Keratinocyte (primary cell): ENCODE measurements at regions not wholly inside any gene's neighbourhood (a gene's known extent, or its start where the extent isn't known, plus 50 kb on each side); places are given as distances from the start of the nearest gene placed in this dataset.

Experiments used
- DNase-seq: peaks from one replicate; pipeline ENCODE4 v3.0.0-alpha.2; 2011; ENCODE audit warnings: low read depth, missing footprints, low spot score
- FAIRE-seq: peaks from 2 replicates; lab custom pipeline; 2011; peaks lifted over from hg19 to GRCh38; lab: Jason Lieb, UNC
- H2AFZ ChIP-seq: 2 replicates; pipeline ENCODE4 v1.6.0; 2012; ENCODE audit warnings: low read length, control low read depth, inconsistent platforms; ENCODE audit not compliant: control insufficient read depth
- H3K27ac ChIP-seq: 2 replicates; pipeline ENCODE4 v1.5.1; 2011; ENCODE audit warnings: low read length; ENCODE audit not compliant: control insufficient read depth, insufficient read depth
- H3K27me3 ChIP-seq: 3 replicates; pipeline ENCODE4 v1.6.0; 2011; ENCODE audit warnings: low read length; ENCODE audit not compliant: control insufficient read depth, insufficient read depth; ENCODE audit errors: extremely low read depth
- H3K36me3 ChIP-seq, 2 experiments: 2 replicates in 1 of 2; 3 replicates in 1 of 2; pipeline ENCODE4 v1.5.1; 2011; ENCODE audit warnings: low read length in 2 of 2, mild to moderate bottlenecking in 1 of 2; ENCODE audit not compliant: control insufficient read depth in 2 of 2, insufficient read depth in 2 of 2; ENCODE audit errors: extremely low read depth in 1 of 2
- H3K4me1 ChIP-seq: 3 replicates; pipeline ENCODE4 v1.5.1; 2011; ENCODE audit warnings: low read length; ENCODE audit not compliant: control insufficient read depth, insufficient read depth; ENCODE audit errors: extremely low read depth
- H3K4me2 ChIP-seq: 3 replicates; pipeline ENCODE4 v1.6.0; 2011; ENCODE audit warnings: low read depth, low read length; ENCODE audit not compliant: control insufficient read depth, insufficient read depth; ENCODE audit errors: extremely low read depth
- H3K4me3 ChIP-seq, 3 experiments: fragments of 200-600 bp in 1 of 3; sonication (generic) in 1 of 3; 2 replicates in 2 of 3; 3 replicates in 1 of 3; pipeline ENCODE4 v1.5.1; 2011 to 2016; ENCODE audit warnings: low read length in 3 of 3, mild to moderate bottlenecking in 3 of 3, control low read depth in 2 of 3, inconsistent platforms in 1 of 3, low read depth in 1 of 3, mixed read lengths in 1 of 3, mixed run types in 1 of 3, moderate library complexity in 1 of 3; ENCODE audit not compliant: control insufficient read depth in 2 of 3, insufficient read depth in 2 of 3; ENCODE audit errors: extremely low read depth in 1 of 3
- H3K79me2 ChIP-seq: 2 replicates; pipeline ENCODE4 v1.6.0; 2012; ENCODE audit warnings: low read length; ENCODE audit not compliant: control insufficient read depth, insufficient read depth
- H3K9ac ChIP-seq: 3 replicates; pipeline ENCODE4 v1.6.0; 2011; ENCODE audit warnings: low read length; ENCODE audit not compliant: control insufficient read depth, insufficient read depth; ENCODE audit errors: extremely low read depth
- H3K9me1 ChIP-seq: 3 replicates; pipeline ENCODE4 v1.6.0; 2011; ENCODE audit warnings: low read length; ENCODE audit not compliant: control insufficient read depth, insufficient read depth; ENCODE audit errors: extremely low read depth
- H3K9me3 ChIP-seq: 2 replicates; pipeline ENCODE4 v1.5.1; 2012; ENCODE audit warnings: low read depth, low read length; ENCODE audit not compliant: control insufficient read depth
- H4K20me1 ChIP-seq: 3 replicates; pipeline ENCODE4 v1.6.0; 2011; ENCODE audit warnings: low read length; ENCODE audit not compliant: control insufficient read depth, insufficient read depth; ENCODE audit errors: extremely low read depth
- EZH2 ChIP-seq: IDR thresholded peaks from one replicate; pipeline ENCODE4 v1.6.1; 2012; ENCODE audit warnings: inconsistent platforms, mild to moderate bottlenecking, low read length, moderate library complexity
- dilution Hi-C: fragments of 300-500 bp; cut with MboI; formaldehyde crosslinking; loops from one replicate; pipeline ENCODE4 v1.7.0; 2020; ENCODE audit warnings: low sequenced_read_pairs; ENCODE audit not compliant: extremely low pct_ligation_motif_present
- TF ChIP-seq, protein P1 (sequence below), 3 experiments: IDR thresholded peaks in 1 of 3; conservative IDR thresholded peaks in 1 of 3; optimal IDR thresholded peaks in 1 of 3; 2 replicates in 2 of 3; 3 replicates in 1 of 3; pipeline versions ENCODE3 to v1.5.1; 2011; ENCODE audit warnings: low read length in 3 of 3, mild to moderate bottlenecking in 3 of 3, moderate library complexity in 2 of 3, control low read depth in 1 of 3, inconsistent platforms in 1 of 3; ENCODE audit not compliant: insufficient read depth in 2 of 3; ENCODE audit errors: extremely low read depth in 1 of 3

DNA sequence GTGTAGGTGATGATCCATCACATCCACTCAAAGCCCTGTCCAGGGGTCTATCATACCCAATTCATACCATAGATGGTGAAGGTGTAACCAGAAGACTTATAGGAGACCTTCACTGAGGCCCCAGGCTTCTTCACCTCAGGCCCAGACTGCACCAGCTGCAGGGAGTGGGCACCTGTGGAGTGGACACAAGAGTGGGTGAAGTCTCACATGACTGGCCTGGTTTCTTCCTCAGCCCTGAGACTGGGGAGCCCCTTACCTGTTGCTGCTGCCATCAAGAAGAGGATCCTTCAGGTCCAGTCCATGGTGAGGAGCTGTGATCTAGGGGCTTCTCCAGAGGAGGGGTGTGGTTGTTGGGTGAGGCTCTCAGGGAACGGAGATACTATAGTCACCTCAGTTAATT lies 851.0 kb downstream of the TMEM121 start:
- Histone ChIP-seq H3K9me1 (no peaks in the 10 kb centered on the region), H3K4me1 (no peaks in the 10 kb centered on the region), H3K9ac (no peak overlapping the region), H3K79me2 (no peaks in the 10 kb centered on the region), H3K9me3 (no peaks in the 10 kb centered on the region), H4K20me1 (no peaks in the 10 kb centered on the region), H3K4me3 (no peak overlapping the region), H3K4me2 (no peak overlapping the region), H2AFZ (no peak overlapping the region), H3K27ac (no peak overlapping the region), H3K27me3 (no peaks in the 10 kb centered on the region), H3K36me3 (no peaks in the 10 kb centered on the region)
- TF ChIP-seq, protein P1, sequence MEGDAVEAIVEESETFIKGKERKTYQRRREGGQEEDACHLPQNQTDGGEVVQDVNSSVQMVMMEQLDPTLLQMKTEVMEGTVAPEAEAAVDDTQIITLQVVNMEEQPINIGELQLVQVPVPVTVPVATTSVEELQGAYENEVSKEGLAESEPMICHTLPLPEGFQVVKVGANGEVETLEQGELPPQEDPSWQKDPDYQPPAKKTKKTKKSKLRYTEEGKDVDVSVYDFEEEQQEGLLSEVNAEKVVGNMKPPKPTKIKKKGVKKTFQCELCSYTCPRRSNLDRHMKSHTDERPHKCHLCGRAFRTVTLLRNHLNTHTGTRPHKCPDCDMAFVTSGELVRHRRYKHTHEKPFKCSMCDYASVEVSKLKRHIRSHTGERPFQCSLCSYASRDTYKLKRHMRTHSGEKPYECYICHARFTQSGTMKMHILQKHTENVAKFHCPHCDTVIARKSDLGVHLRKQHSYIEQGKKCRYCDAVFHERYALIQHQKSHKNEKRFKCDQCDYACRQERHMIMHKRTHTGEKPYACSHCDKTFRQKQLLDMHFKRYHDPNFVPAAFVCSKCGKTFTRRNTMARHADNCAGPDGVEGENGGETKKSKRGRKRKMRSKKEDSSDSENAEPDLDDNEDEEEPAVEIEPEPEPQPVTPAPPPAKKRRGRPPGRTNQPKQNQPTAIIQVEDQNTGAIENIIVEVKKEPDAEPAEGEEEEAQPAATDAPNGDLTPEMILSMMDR (optimal IDR thresholded peaks at IDR 0.05 in 1 of 3, IDR thresholded peaks at IDR 0.05 in 1 of 3, conservative IDR thresholded peaks at IDR 0.05 in 1 of 3; ENCODE audit: extremely low read depth in 1 of 3, insufficient read depth in 2 of 3, low read length in 3 of 3): no peak
- TF ChIP-seq EZH2: no peak
- DNase-seq (no peak), FAIRE-seq (no peak)
- dilution Hi-C loops: no loop called here

GRCh38 chr14:106378191-106378590 lies 851.8 kb downstream of the TMEM121 start:
- Histone ChIP-seq H2AFZ (no peak overlapping the region), H3K4me3 (no peak overlapping the region), H4K20me1 (no peaks in the 10 kb centered on the region), H3K27me3 (no peaks in the 10 kb centered on the region), H3K9me1 (no peaks in the 10 kb centered on the region), H3K9me3 (no peaks in the 10 kb centered on the region), H3K36me3 (no peaks in the 10 kb centered on the region), H3K4me1 (no peaks in the 10 kb centered on the region), H3K4me2 (no peak overlapping the region), H3K79me2 (no peaks in the 10 kb centered on the region), H3K27ac (no peak overlapping the region), H3K9ac (no peak overlapping the region)
- FAIRE-seq (no peak), DNase-seq (no peak)
- no peak for TF ChIP-seq EZH2
- TF ChIP-seq, protein P1 (optimal IDR thresholded peaks at IDR 0.05 in 1 of 3, IDR thresholded peaks at IDR 0.05 in 1 of 3, conservative IDR thresholded peaks at IDR 0.05 in 1 of 3; ENCODE audit: extremely low read depth in 1 of 3, insufficient read depth in 2 of 3, low read length in 3 of 3): peak in 1 of 3 experiments; percentile 20
- dilution Hi-C loops: no loop called here
